GM21786 (cell line): ENCODE measurements at regions not wholly inside any gene's neighbourhood (a gene's known extent, or its start where the extent isn't known, plus 50 kb on each side); places are given as distances from the start of the nearest gene placed in this dataset.

ENCODE experiments used
- ATAC-seq: cut with Tn5 transposase; IDR thresholded peaks from one replicate; pipeline ENCODE4 v1.9.1; 2021; ENCODE audit not compliant: unreplicated experiment

- ATAC-seq = no peak
These were observed 553.4 kb upstream of the EPHA7 start for GRCh38 chr6:93972791-93973190.

- ATAC-seq = no peak
These were observed 551.3 kb upstream of the EPHA7 start for GRCh38 chr6:93970684-93971083.

- no peak for ATAC-seq
These were observed 548.8 kb upstream of the EPHA7 start for GRCh38 chr6:93968126-93968525.

- no peak for ATAC-seq
These were observed 545.6 kb upstream of the EPHA7 start for GRCh38 chr6:93964926-93965325.

GRCh38 chr6:93964321-93964720 lies 545.0 kb upstream of the EPHA7 start:
- ATAC-seq = no peak

- ATAC-seq = no peak
These were observed 543.2 kb upstream of the EPHA7 start for GRCh38 chr6:93962566-93962965.

- no peak for ATAC-seq
These were observed 535.2 kb upstream of the EPHA7 start for GRCh38 chr6:93954584-93954983.

- no peak for ATAC-seq
These were observed 524.3 kb upstream of the EPHA7 start for GRCh38 chr6:93943661-93944060.

- ATAC-seq = no peak
These were observed 521.0 kb upstream of the EPHA7 start for GRCh38 chr6:93940381-93940780.

GRCh38 chr6:93932175-93932574 lies 512.8 kb upstream of the EPHA7 start:
- ATAC-seq = no peak

GRCh38 chr6:93927731-93928130 lies 508.4 kb upstream of the EPHA7 start:
- no peak for ATAC-seq

- no peak for ATAC-seq
These were observed 500.0 kb upstream of the EPHA7 start for GRCh38 chr6:93919365-93919764.

GRCh38 chr6:93918258-93918657 lies 498.9 kb upstream of the EPHA7 start:
- no peak for ATAC-seq

GRCh38 chr6:93917216-93917615 lies 497.9 kb upstream of the EPHA7 start:
- ATAC-seq = no peak

GRCh38 chr6:93916716-93917115 lies 497.4 kb upstream of the EPHA7 start:
- ATAC-seq = no peak

- ATAC-seq = no peak
These were observed 496.6 kb upstream of the EPHA7 start for GRCh38 chr6:93915961-93916360.

- ATAC-seq = no peak
These were observed 483.2 kb upstream of the EPHA7 start for GRCh38 chr6:93902517-93902916.

- no peak for ATAC-seq
These were observed 480.8 kb upstream of the EPHA7 start for GRCh38 chr6:93900142-93900541.

GRCh38 chr6:93896081-93896480 lies 476.7 kb upstream of the EPHA7 start:
- no peak for ATAC-seq

GRCh38 chr6:93894521-93894920 lies 475.2 kb upstream of the EPHA7 start:
- no peak for ATAC-seq

- no peak for ATAC-seq
These were observed 470.4 kb upstream of the EPHA7 start for GRCh38 chr6:93889713-93890112.

GRCh38 chr6:93886416-93886815 lies 467.1 kb upstream of the EPHA7 start:
- no peak for ATAC-seq

- ATAC-seq = no peak
These were observed 440.6 kb upstream of the EPHA7 start for GRCh38 chr6:93859971-93860370.

GRCh38 chr6:93858213-93858612 lies 438.9 kb upstream of the EPHA7 start:
- no peak for ATAC-seq
